Stomach (tissue), 8 donors: ENCODE measurements at regions not wholly inside any gene's neighbourhood (a gene's known extent, or its start where the extent isn't known, plus 50 kb on each side); places are given as distances from the start of the nearest gene placed in this dataset.
"Not testable (repeated sequence)": the region's sequence is repeated elsewhere in the genome, so short reads cannot be mapped to it uniquely, and the experiment has no call there.

ENCODE experiments used
- DNase-seq, 2 donors: peaks; one replicate each; pipeline versions ENCODE4 v3.0.0 to v3.0.0-alpha.2; 2013 to 2019
- H3K27ac ChIP-seq, 5 donors: fragments of 200-600 bp in 4 of 5; sonication (generic) in 4 of 5; one replicate each; pipeline ENCODE4 v1.5.1; 2013 to 2019; ENCODE audit warnings: mild to moderate bottlenecking in 1 of 5, moderate library complexity in 1 of 5
- H3K27me3 ChIP-seq, 3 donors: fragments of 200-600 bp; sonication (generic); one replicate each; pipeline ENCODE4 v1.5.1; 2017 to 2019; ENCODE audit warnings: mixed run types in 1 of 3
- H3K36me3 ChIP-seq, 4 donors: fragments of 200-600 bp; sonication (generic); 1 replicate in 3 of 4; 2 replicates in 1 of 4; pipeline ENCODE4 v1.5.1; 2016 to 2019
- H3K4me1 ChIP-seq, 4 donors: fragments of 200-600 bp; sonication (generic); one replicate each; pipeline ENCODE4 v1.5.1; 2016 to 2019
- H3K4me3 ChIP-seq, 4 donors: fragments of 200-600 bp; sonication (generic) in 3 of 4; one replicate each; pipeline ENCODE4 v1.5.1; 2016 to 2019; ENCODE audit warnings: mild to moderate bottlenecking in 1 of 4
- H3K9me3 ChIP-seq, 4 donors: fragments of 200-600 bp; sonication (generic); one replicate each; pipeline ENCODE4 v1.5.1; 2016 to 2019
- CTCF ChIP-seq, 7 experiments: fragments of 450-650 bp in 4 of 7; fragments of 200-600 bp in 3 of 7; sonication (generic) in 3 of 7; IDR thresholded peaks; one replicate each; pipeline ENCODE4 v1.5.1; 2016 to 2019; ENCODE audit warnings: antibody characterized with exemption in 7 of 7, control low read depth in 2 of 7, mild to moderate bottlenecking in 1 of 7
- EP300 ChIP-seq: sonication (generic); formaldehyde crosslinking; IDR thresholded peaks from one replicate; pipeline ENCODE4 v1.6.1; 2017; ENCODE audit warnings: antibody characterized with exemption
- POLR2A ChIP-seq, 4 donors: fragments of 450-650 bp; IDR thresholded peaks; one replicate each; pipeline ENCODE4 v1.6.1; 2016; ENCODE audit warnings: antibody characterized with exemption in 4 of 4, control low read depth in 2 of 4, mild to moderate bottlenecking in 1 of 4, moderate library complexity in 1 of 4
- POLR2AphosphoS5 ChIP-seq, 3 donors: sonication (generic); formaldehyde crosslinking; IDR thresholded peaks; one replicate each; pipeline ENCODE4 v1.6.1; 2016; ENCODE audit warnings: antibody characterized with exemption in 3 of 3
- WGBS, 5 donors: extraction: QIAGEN DNeasy Blood & Tissue Kit in 3 of 5; methylation state at CpG; one replicate each; pipeline versions ENCODE4 v1.1.5 to v1.1.7; 2013 to 2018; 5-methylcytosine and 5-hydroxymethylcytosine counted together
- intact Hi-C: fragments of 100-400 bp; cut with DNase I; formaldehyde crosslinking; loops from one replicate; pipeline ENCODE4 v1.15.1; 2023; ENCODE audit warnings: low total_unique reads
- donor health status: healthy with polysubstance abuse.
- donor health status: Bipolar disorder and iron deficiency.
- donor health status: healthy.

GRCh38 chr5:162607879-162608278, 540.3 kb downstream of the GABRG2 start:
- no peak for TF ChIP-seq POLR2AphosphoS5 (IDR thresholded peaks at IDR 0.05)
- no peak for TF ChIP-seq CTCF (IDR thresholded peaks at IDR 0.05)
- TF ChIP-seq POLR2A (IDR thresholded peaks at IDR 0.05) = no peak
- TF ChIP-seq EP300 = no peak
- Histone ChIP-seq H3K4me1 (no peaks in the 10 kb centered on the region), H3K4me3 (no peak overlapping the region), H3K9me3 (peaks cover 0 to 20% (median 7%) of the 10 kb centered on the region in 4 donors), H3K27me3 (no peaks in the 10 kb centered on the region), H3K36me3 (no peaks in the 10 kb centered on the region), H3K27ac (no peak overlapping the region)
- intact Hi-C loops = no loop called here
- WGBS, 5 donors = 62 to 73% (median 69%) methylated on average over 4 of the region's 4 CpGs
- DNase-seq = no peak

GRCh38 chr5:162621726-162622263, 554.2 kb downstream of the GABRG2 start:
- H3K27ac ChIP-seq, DNase-seq, intact Hi-C loops, H3K27me3 ChIP-seq, H3K4me1 ChIP-seq, H3K36me3 ChIP-seq, H3K4me3 ChIP-seq: not testable (repeated sequence)
- H3K9me3 ChIP-seq = peaks cover 6 to 40% (median 35%) of the 10 kb centered on the region in 4 donors
- 74 to 95% (median 90%) methylated on average over 6 to 26 of the region's 26 CpGs for WGBS, 5 donors

- WGBS, 5 donors = 86 to 89% (median 88%) methylated on average over 5 of the region's 5 CpGs
These were observed 556.5 kb downstream of the GABRG2 start for GRCh38 chr5:162624110-162624509.

GRCh38 chr5:162637481-162637880, 569.9 kb downstream of the GABRG2 start:
- peaks cover 5 to 33% (median 24%) of the 10 kb centered on the region in 4 donors for H3K9me3 ChIP-seq
- WGBS, 5 donors = 76 to 88% (median 87%) methylated on average over 7 of the region's 7 CpGs
- no peaks in the 10 kb centered on the region for H3K36me3 ChIP-seq
- H3K27ac ChIP-seq = no peak overlapping the region
- DNase-seq = no peak
- H3K27me3 ChIP-seq = no peaks in the 10 kb centered on the region
- no peak overlapping the region for H3K4me3 ChIP-seq
- H3K4me1 ChIP-seq = no peaks in the 10 kb centered on the region
- intact Hi-C loops = no loop called here
- TF ChIP-seq POLR2AphosphoS5 (IDR thresholded peaks at IDR 0.05) (no peak), CTCF (IDR thresholded peaks at IDR 0.05) (no peak), POLR2A (IDR thresholded peaks at IDR 0.05) (no peak), EP300 (no peak)

More at GRCh38 chr5:162624110-162624509, 556.5 kb downstream of the GABRG2 start:
- no peak overlapping the region for H3K4me3 ChIP-seq
- H3K27me3 ChIP-seq = no peaks in the 10 kb centered on the region
- H3K9me3 ChIP-seq = peaks cover 6 to 59% (median 51%) of the 10 kb centered on the region in 4 donors
- TF ChIP-seq CTCF (IDR thresholded peaks at IDR 0.05) = no peak
- TF ChIP-seq POLR2A (IDR thresholded peaks at IDR 0.05) = no peak
- intact Hi-C loops = no loop called here
- H3K27ac ChIP-seq = no peak overlapping the region
- no peaks in the 10 kb centered on the region for H3K36me3 ChIP-seq
- H3K4me1 ChIP-seq = no peaks in the 10 kb centered on the region
- no peak for DNase-seq

GRCh38 chr5:162638849-162639248, 571.3 kb downstream of the GABRG2 start:
- H3K4me1 ChIP-seq = no peaks in the 10 kb centered on the region
- no peaks in the 10 kb centered on the region for H3K36me3 ChIP-seq
- no peak for DNase-seq
- 4 to 18% (median 6%) methylated on average over 1 of the region's 1 CpG for WGBS, 5 donors
- intact Hi-C loops = no loop called here
- H3K9me3 ChIP-seq = peaks cover 4 to 22% (median 14%) of the 10 kb centered on the region in 4 donors
- TF ChIP-seq POLR2A (IDR thresholded peaks at IDR 0.05) (no peak), POLR2AphosphoS5 (IDR thresholded peaks at IDR 0.05) (no peak), CTCF (IDR thresholded peaks at IDR 0.05) (no peak), EP300 (no peak)
- no peak overlapping the region for H3K27ac ChIP-seq
- H3K27me3 ChIP-seq = no peaks in the 10 kb centered on the region
- no peak overlapping the region for H3K4me3 ChIP-seq
